ENCODE measurements at regions not wholly inside any gene's neighbourhood (a gene's known extent, or its start where the extent isn't known, plus 50 kb on each side); places are given as distances from the start of the nearest gene placed in this dataset.

DNA sequence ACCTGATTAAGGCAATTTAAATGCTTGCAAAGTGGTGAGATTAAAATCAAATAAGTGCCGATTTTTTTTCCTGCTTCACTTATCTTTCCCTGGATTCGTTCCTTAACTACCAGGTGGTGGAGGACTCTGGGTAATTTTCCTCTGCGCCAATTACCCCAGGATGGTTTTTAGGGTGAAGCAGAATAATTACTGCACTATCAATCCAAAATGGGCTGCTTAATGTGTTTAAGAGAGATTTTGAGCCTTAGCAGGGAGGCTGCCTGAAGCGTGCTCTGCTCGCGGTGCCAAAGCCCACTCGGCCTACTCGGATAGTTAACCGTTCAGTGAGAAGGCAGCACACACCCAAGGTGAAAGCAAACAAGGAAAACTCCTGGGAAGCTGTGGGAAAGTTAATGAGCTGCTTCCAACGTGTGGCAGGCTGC, 274.9 kb upstream of the LMO3 start:
- no peaks in the 10 kb centered on the region for H3K79me2 ChIP-seq (ENCODE audit: insufficient read depth, low read depth, low read length)
- no peaks in the 10 kb centered on the region for H3K9me3 ChIP-seq (ENCODE audit: low read length)
- H3K36me3 ChIP-seq (ENCODE audit: insufficient read depth, low read length): no peaks in the 10 kb centered on the region
- no TSS peak for BruUV-seq (replicated peaks)
- H3K9me2 ChIP-seq (ENCODE audit: insufficient read depth, low read length): no peaks in the 10 kb centered on the region
- no peaks in the 10 kb centered on the region for H4K20me1 ChIP-seq (ENCODE audit: insufficient read depth, low read length)
- DNase-seq (ENCODE audit: low spot score): no peak
- no peak overlapping the region for H3K27ac ChIP-seq (ENCODE audit: low read depth, low read length, poor library complexity, severe bottlenecking)
- H3K4me1 ChIP-seq (ENCODE audit: insufficient read depth, low read length, poor library complexity, severe bottlenecking): no peaks in the 10 kb centered on the region
- no peak for TF ChIP-seq EZH2phosphoT487 (IDR thresholded peaks at IDR 0.05; ENCODE audit: borderline replicate concordance, low read depth, low read length)
- TF ChIP-seq, protein P1, sequence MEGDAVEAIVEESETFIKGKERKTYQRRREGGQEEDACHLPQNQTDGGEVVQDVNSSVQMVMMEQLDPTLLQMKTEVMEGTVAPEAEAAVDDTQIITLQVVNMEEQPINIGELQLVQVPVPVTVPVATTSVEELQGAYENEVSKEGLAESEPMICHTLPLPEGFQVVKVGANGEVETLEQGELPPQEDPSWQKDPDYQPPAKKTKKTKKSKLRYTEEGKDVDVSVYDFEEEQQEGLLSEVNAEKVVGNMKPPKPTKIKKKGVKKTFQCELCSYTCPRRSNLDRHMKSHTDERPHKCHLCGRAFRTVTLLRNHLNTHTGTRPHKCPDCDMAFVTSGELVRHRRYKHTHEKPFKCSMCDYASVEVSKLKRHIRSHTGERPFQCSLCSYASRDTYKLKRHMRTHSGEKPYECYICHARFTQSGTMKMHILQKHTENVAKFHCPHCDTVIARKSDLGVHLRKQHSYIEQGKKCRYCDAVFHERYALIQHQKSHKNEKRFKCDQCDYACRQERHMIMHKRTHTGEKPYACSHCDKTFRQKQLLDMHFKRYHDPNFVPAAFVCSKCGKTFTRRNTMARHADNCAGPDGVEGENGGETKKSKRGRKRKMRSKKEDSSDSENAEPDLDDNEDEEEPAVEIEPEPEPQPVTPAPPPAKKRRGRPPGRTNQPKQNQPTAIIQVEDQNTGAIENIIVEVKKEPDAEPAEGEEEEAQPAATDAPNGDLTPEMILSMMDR (conservative IDR thresholded peaks at IDR 0.05; ENCODE audit: low read length): no peak
- H3K4me3 ChIP-seq (ENCODE audit: low read depth, low read length, poor library complexity, severe bottlenecking): no peak overlapping the region
- no peak overlapping the region for H2AFZ ChIP-seq (ENCODE audit: low read length)
- H3K4me2 ChIP-seq (ENCODE audit: low read length): no peak overlapping the region
- ChIA-PET POLR2A (interaction anchor here (1.1 to 1.9 kb wide), 4 partner anchors 14 to 45 kb away, joined by 4 to 11 read pairs (median 6); no protein-coding TSS in a partner anchor), CTCF (ENCODE audit: unreplicated experiment) (no interaction called here)
- intact Hi-C loops (cut with micrococcal nuclease; ENCODE audit: unreplicated experiment): no loop called here

DNA sequence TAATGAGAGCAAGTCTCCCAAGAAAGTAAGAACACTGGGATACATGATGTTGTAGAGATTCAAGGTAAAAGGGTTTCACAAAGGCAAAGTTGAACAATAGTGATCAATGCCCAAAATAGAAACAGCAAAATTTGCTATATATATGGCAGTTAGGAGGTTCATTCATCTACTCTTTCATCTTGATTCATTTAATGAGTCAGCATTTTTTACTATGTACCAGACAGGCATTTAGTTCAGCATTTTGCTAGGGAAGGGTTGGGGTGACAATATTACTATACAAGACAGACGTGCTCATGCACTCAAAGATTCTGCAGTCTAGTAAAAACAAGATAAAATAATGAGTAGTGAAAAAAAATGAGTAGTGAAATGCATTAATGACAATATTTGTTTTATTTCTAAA, 264.9 kb upstream of the LMO3 start:
- DNase-seq (ENCODE audit: low spot score): no peak
- no peak overlapping the region for H2AFZ ChIP-seq (ENCODE audit: low read length)
- intact Hi-C loops (cut with micrococcal nuclease; ENCODE audit: unreplicated experiment): no loop called here
- H3K9me3 ChIP-seq (ENCODE audit: low read length): no peaks in the 10 kb centered on the region
- POLR2A ChIA-PET: no interaction called here
- CTCF ChIA-PET (ENCODE audit: unreplicated experiment): no interaction called here
- no peaks in the 10 kb centered on the region for H3K79me2 ChIP-seq (ENCODE audit: insufficient read depth, low read depth, low read length)
- no peaks in the 10 kb centered on the region for H3K9me2 ChIP-seq (ENCODE audit: insufficient read depth, low read length)
- no peaks in the 10 kb centered on the region for H4K20me1 ChIP-seq (ENCODE audit: insufficient read depth, low read length)
- H3K4me1 ChIP-seq (ENCODE audit: insufficient read depth, low read length, poor library complexity, severe bottlenecking): no peaks in the 10 kb centered on the region
- no TSS peak for BruUV-seq (replicated peaks)
- no peak overlapping the region for H3K4me3 ChIP-seq (ENCODE audit: low read depth, low read length, poor library complexity, severe bottlenecking)
- TF ChIP-seq, protein P1 (conservative IDR thresholded peaks at IDR 0.05; ENCODE audit: low read length): no peak
- TF ChIP-seq EZH2phosphoT487 (IDR thresholded peaks at IDR 0.05; ENCODE audit: borderline replicate concordance, low read depth, low read length): no peak
- H3K4me2 ChIP-seq (ENCODE audit: low read length): no peak overlapping the region
- H3K27ac ChIP-seq (ENCODE audit: low read depth, low read length, poor library complexity, severe bottlenecking): no peak overlapping the region
- H3K36me3 ChIP-seq (ENCODE audit: insufficient read depth, low read length): no peaks in the 10 kb centered on the region

DNA sequence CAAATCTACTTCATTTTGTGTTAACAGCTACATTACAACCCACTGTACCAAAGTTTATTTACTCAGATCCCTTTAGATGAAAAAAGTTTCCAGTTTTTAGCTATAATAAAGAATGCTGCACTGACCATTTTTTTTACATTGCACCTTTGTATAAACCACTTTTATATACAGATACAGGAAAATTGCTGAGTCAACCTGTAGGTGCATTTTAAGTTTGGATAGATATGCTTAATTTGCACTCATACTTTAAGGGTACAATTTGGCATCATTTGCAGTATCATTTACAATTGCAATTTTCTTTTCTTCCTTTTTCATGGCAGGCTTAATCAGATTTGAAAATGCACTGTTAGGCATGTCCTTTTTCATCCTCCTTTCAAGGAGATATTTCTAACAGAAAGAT, 257.8 kb upstream of the LMO3 start:
- Histone ChIP-seq H4K20me1 (ENCODE audit: insufficient read depth, low read length) (no peaks in the 10 kb centered on the region), H3K36me3 (ENCODE audit: insufficient read depth, low read length) (no peaks in the 10 kb centered on the region), H2AFZ (ENCODE audit: low read length) (no peak overlapping the region), H3K9me3 (ENCODE audit: low read length) (no peaks in the 10 kb centered on the region), H3K27ac (ENCODE audit: low read depth, low read length, poor library complexity, severe bottlenecking) (no peak overlapping the region), H3K4me1 (ENCODE audit: insufficient read depth, low read length, poor library complexity, severe bottlenecking) (peaks cover 7% of the 10 kb centered on the region), H3K79me2 (ENCODE audit: insufficient read depth, low read depth, low read length) (no peaks in the 10 kb centered on the region), H3K9me2 (ENCODE audit: insufficient read depth, low read length) (no peaks in the 10 kb centered on the region), H3K4me3 (ENCODE audit: low read depth, low read length, poor library complexity, severe bottlenecking) (no peak overlapping the region), H3K4me2 (ENCODE audit: low read length) (no peak overlapping the region)
- CTCF ChIA-PET (ENCODE audit: unreplicated experiment): no interaction called here
- intact Hi-C loops (cut with micrococcal nuclease; ENCODE audit: unreplicated experiment): no loop called here
- no peak for TF ChIP-seq EZH2phosphoT487 (IDR thresholded peaks at IDR 0.05; ENCODE audit: borderline replicate concordance, low read depth, low read length)
- TF ChIP-seq, protein P1 (conservative IDR thresholded peaks at IDR 0.05; ENCODE audit: low read length): no peak
- DNase-seq (ENCODE audit: low spot score): no peak
- no TSS peak for BruUV-seq (replicated peaks)
- POLR2A ChIA-PET: no interaction called here
